ENCODE measurements at regions not wholly inside any gene's neighbourhood (a gene's known extent, or its start where the extent isn't known, plus 50 kb on each side); places are given as distances from the start of the nearest gene placed in this dataset.

- DNase-seq (ENCODE audit: low read depth in 2 of 2) = no peak
Measured at GRCh38 chr13:59480396-59481259, 683.1 kb downstream of the DIAPH3 start.

- no peak for DNase-seq (ENCODE audit: low read depth in 2 of 2)
Measured at GRCh38 chr13:59483501-59484145, 680.1 kb downstream of the DIAPH3 start.

- DNase-seq (ENCODE audit: low read depth in 2 of 2) = no peak
Measured at GRCh38 chr13:59487883-59488282, 675.8 kb downstream of the DIAPH3 start.

DNA sequence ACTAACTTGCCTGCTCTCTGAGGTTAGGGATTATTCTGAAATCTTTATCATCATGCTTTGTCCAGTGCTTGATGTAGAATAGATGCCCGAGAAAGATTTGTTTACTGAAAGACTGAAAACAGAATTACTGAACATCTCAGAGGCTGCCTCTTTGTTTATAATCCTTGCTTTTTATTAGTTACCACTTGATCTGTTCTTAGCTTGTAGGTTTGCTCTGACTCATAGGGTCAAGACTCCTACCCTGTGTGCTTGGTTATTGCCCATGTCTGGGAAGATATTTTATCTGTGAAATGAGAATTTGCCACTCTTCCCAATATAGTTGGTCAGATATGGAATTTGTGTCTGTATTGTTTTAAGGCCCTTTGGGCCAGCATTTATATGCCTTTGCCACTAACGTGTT lies 675.3 kb downstream of the DIAPH3 start:
- DNase-seq (ENCODE audit: low read depth in 2 of 2) = no peak

DNA sequence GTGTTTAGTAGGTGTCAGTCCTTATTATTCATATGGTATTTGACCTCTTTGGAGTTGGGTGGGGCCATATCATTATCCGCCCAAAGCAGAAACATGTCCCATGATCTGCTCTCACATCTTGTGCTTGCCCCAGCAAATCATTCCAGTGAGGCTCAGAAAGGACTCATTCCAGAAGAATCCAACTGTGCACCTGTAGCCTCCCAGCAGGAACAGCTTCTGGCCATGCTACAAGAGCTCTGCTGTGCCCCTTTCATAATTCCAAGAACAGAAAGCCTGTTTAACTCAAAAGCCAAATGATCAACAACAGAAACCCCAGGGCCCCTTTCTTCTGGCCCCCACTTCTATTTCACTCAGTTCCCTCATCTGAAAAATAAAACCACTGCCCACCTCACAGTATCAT lies 673.1 kb downstream of the DIAPH3 start:
- no peak for DNase-seq (ENCODE audit: low read depth in 2 of 2)

DNA sequence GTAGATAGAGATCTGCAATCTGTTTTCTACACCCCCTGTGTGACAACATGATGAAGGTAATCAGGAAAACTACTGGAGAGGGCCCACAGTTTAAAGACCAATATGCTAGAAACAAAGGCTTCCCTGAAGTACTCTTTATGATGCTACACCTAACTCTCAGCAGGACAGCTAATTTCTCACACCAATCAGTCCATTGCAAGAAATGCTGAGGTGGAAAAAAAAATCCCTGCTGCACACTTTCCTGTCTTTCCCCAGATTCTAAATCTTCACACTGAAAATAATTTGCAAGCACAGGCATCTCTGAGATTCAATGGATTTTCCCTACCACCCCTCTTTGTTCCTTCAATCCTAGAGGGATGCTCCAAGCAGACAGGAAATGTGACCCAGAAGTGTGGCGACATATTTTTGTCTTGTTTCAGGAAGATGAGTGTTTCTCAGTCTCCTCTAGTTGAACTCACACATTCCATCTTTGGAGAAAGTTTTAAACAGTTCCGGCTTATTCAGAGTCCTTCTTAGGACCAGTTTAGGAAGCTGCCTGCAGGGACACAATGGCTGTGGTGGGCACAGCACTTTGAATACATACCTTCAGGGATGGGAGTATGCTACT lies 671.6 kb downstream of the DIAPH3 start:
- DNase-seq (ENCODE audit: low read depth in 2 of 2) = no peak

GRCh38 chr13:59493436-59493965 lies 670.2 kb downstream of the DIAPH3 start:
- DNase-seq (ENCODE audit: low read depth in 2 of 2) = no peak

DNA sequence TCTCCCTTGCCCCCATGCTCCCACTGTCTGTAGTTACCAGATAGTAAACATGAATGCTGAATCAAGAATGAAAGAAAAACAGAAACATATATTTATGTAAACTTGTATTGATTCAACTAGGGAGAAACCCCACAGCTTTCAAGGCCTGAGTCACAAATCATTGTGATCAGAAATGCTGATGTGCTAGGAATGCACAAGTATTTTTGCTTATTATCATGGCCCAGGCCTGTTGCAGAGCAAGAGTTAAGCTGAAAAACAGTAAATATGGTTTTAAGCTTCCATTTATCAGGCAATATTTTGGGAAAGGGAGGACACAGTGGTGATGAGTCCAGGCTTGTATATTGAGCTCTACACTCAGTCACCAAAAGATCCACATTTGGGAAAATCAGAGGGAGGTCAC lies 669.6 kb downstream of the DIAPH3 start:
- DNase-seq (ENCODE audit: low read depth in 2 of 2) = no peak

GRCh38 chr13:59494560-59494970 lies 669.2 kb downstream of the DIAPH3 start:
- DNase-seq (ENCODE audit: low read depth in 2 of 2) = no peak

DNA sequence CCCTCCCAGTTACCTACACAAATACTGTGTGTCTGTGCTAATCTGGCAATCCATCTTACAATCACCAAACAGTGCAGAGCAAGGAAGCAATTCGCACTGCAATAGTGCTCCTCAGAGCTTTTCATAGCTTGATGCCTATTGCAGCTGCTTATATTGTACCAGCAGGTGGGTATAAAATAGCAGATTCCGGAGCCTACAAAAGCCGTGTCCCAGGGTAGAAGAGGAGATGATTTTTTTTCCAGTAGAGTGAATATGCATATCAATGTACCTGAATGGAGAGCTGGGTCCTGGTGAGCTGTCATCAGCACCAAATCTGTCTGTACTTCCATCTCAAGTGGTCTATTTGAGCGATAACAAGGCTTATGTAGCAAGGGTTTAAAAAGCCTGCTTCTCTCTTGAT lies 668.4 kb downstream of the DIAPH3 start:
- DNase-seq (ENCODE audit: low read depth in 2 of 2) = no peak

DNA sequence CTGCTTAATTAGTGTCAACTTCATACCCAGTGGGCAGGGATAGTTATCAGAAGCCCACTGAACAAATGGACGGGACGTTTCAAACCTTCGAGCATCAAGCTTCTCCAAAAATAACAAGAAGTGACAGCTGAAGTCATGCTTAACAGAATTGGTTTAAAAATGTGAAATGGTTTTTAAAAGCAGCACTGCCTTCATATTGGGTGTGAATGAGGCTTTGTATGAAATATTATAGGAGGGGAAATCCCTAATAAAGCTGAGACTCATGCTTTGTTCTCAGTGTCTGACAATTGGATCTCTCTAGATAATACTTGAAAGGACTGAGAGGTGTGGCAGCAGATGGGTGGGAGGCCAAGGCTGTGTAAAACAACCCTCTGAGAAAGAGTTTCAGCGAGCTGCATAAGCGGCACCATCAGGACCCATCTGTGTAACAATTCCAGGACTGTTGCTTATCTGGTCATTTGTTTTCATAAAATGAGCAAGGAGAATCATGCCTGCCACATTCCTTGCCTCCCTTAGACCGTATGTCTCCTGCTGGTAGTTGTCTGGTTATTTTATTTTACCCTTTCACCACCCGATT lies 667.7 kb downstream of the DIAPH3 start:
- no peak for DNase-seq (ENCODE audit: low read depth in 2 of 2)

- no peak for DNase-seq (ENCODE audit: low read depth in 2 of 2)
Measured at GRCh38 chr13:59497621-59498247, 666.0 kb downstream of the DIAPH3 start.

- no peak for DNase-seq (ENCODE audit: low read depth in 2 of 2)
Measured at GRCh38 chr13:59501004-59501403, 662.7 kb downstream of the DIAPH3 start.

DNA sequence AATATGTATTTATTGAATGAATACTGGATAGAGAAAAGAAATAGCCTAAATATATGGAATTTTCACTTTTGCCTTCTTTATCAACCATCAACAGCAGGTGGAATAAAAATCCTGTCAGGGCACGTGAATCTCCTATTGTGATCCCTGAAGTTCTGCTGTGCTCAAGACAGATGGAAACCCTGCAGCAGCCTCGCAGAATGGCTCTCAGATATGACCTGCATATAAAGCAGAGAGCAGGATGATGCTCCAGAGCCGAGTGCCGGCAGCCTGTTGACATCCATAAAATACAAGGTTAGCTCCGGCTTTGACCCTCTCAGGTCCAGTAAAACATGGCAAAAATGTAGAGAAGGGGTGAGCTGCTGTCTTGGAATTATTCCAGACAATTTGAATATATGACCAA lies 659.3 kb downstream of the DIAPH3 start:
- DNase-seq (ENCODE audit: low read depth in 2 of 2) = no peak

DNA sequence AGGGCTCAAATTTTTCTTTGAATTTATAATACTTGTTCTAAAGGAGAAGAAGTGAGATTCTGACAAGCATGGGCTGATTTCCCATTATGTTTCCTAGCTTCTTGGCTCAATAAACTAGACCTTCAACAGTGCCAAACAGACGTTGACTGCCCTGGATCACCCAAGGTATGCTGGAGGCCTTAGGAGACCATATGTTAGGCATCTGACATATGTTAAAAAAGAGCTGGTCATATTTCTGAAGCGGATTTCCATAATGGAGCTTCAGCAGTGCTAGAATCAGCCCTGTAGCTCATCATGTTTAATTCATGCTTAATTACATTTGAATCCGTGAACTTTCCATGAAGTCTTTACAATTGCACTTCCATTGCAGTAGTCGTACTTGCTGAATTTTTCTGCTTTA lies 653.3 kb downstream of the DIAPH3 start:
- no peak for DNase-seq (ENCODE audit: low read depth in 2 of 2)

- DNase-seq (ENCODE audit: low read depth in 2 of 2) = no peak
Measured at GRCh38 chr13:59513686-59514085, 650.0 kb downstream of the DIAPH3 start.

- DNase-seq (ENCODE audit: low read depth in 2 of 2) = no peak
Measured at GRCh38 chr13:59514316-59514715, 649.4 kb downstream of the DIAPH3 start.

DNA sequence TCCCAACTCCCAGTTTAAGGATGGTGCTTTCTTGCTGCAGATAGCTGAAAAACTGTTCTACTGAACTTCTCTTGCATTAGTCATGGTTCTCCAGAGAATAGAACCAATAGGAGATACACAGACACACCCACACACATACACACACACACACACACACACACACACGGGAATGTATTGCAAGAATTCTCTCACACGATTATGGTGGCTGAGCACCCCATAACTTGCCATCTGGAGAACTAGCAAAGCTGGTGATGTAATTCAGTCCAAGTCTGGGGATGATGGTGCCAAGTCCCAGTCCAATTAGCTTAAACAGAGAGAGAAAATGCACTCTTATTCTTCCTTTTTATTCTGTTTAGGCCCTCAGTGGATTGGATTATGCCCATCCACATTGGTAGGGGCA lies 643.9 kb downstream of the DIAPH3 start:
- DNase-seq (ENCODE audit: low read depth in 2 of 2) = no peak

- no peak for DNase-seq (ENCODE audit: low read depth in 2 of 2)
Measured at GRCh38 chr13:59521549-59521948, 642.2 kb downstream of the DIAPH3 start.

GRCh38 chr13:59522652-59523051 lies 641.1 kb downstream of the DIAPH3 start:
- DNase-seq (ENCODE audit: low read depth in 2 of 2) = no peak

- DNase-seq (ENCODE audit: low read depth in 2 of 2) = no peak
Measured at GRCh38 chr13:59527500-59527899, 636.2 kb downstream of the DIAPH3 start.

GRCh38 chr13:59531571-59532091 lies 632.1 kb downstream of the DIAPH3 start:
- DNase-seq (ENCODE audit: low read depth in 2 of 2) = no peak

All from stimulated activated CD8-positive, alpha-beta memory T cell treated with anti-CD3 and anti-CD28 coated beads, Interleukin-7, amount 100 ng/mL, for 4 hours (primary cell).